MCF 10A (cell line): ENCODE measurements at regions not wholly inside any gene's neighbourhood (a gene's known extent, or its start where the extent isn't known, plus 50 kb on each side); places are given as distances from the start of the nearest gene placed in this dataset.

Experiments
- BruUV-seq: library from RNA; stranded (reverse); fragments of 400-500 nt; replicated peaks from 2 replicates; lab custom pipeline; 2021; lab: Mats Ljungman, UMichigan
- CTCF ChIA-PET: fragments of 300-600 bp; sonication (Branson Sonifier 250); formaldehyde crosslinking; extraction: SDS; loops from one replicate; lab custom pipeline; 2021; ENCODE audit warnings: antibody characterized with exemption, inconsistent platforms; lab: Yijun Ruan, JAX
- POLR2A ChIA-PET: fragments of 300-600, 350-650 bp; sonication (Branson Sonifier 250); formaldehyde crosslinking; extraction: SDS; loops from one replicate; lab custom pipeline; 2020; ENCODE audit warnings: antibody characterized with exemption, inconsistent platforms; lab: Yijun Ruan, JAX
- DNase-seq: peaks from one replicate; pipeline ENCODE4 v3.0.0-alpha.2; 2018; ENCODE audit not compliant: unreplicated experiment
- H3K27ac Mint-ChIP-seq: one replicate; pipeline ENCODE4 v1.8.0; 2022; ENCODE audit warnings: mild to moderate bottlenecking, low read depth, mixed read lengths; ENCODE audit not compliant: unreplicated experiment
- H3K27me3 Mint-ChIP-seq: one replicate; pipeline ENCODE4 v1.8.0; 2022; ENCODE audit warnings: mixed read lengths; ENCODE audit not compliant: insufficient read depth, unreplicated experiment
- H3K36me3 Mint-ChIP-seq: one replicate; pipeline ENCODE4 v1.8.0; 2022; ENCODE audit warnings: mild to moderate bottlenecking, moderate library complexity, mixed read lengths; ENCODE audit not compliant: insufficient read depth, unreplicated experiment
- H3K4me1 Mint-ChIP-seq: one replicate; pipeline ENCODE4 v1.8.0; 2022; ENCODE audit warnings: mixed read lengths; ENCODE audit not compliant: insufficient read depth, unreplicated experiment
- H3K4me3 Mint-ChIP-seq: one replicate; pipeline ENCODE4 v1.8.0; 2022; ENCODE audit warnings: mild to moderate bottlenecking, moderate library complexity, mixed read lengths; ENCODE audit not compliant: unreplicated experiment
- H3K9me3 Mint-ChIP-seq: one replicate; pipeline ENCODE4 v1.8.0; 2022; ENCODE audit warnings: mixed read lengths; ENCODE audit not compliant: unreplicated experiment
- intact Hi-C: fragments of 100-400 bp; cut with micrococcal nuclease; formaldehyde crosslinking; loops from 2 replicates; pipeline ENCODE4 v1.14.1; 2022
- TF ChIP-seq, protein P1 (sequence below): fragments of 200-600 bp; IDR thresholded peaks from one replicate; pipeline ENCODE4 v1.8.0; 2022; ENCODE audit warnings: antibody characterized with exemption, mild to moderate bottlenecking; ENCODE audit not compliant: unreplicated experiment

- Mint-ChIP-seq H3K4me1 (no peaks in the 10 kb centered on the region), H3K27ac (no peak overlapping the region), H3K36me3 (no peaks in the 10 kb centered on the region), H3K9me3 (peaks cover 13% of the 10 kb centered on the region), H3K4me3 (no peak overlapping the region), H3K27me3 (no peaks in the 10 kb centered on the region)
- BruUV-seq: no TSS peak
- no peak for DNase-seq
- ChIA-PET CTCF (interaction anchor here (0.7 kb wide), 1 partner anchor 1664 kb away, joined by 3 read pairs; no protein-coding TSS in a partner anchor), POLR2A (no interaction called here)
- TF ChIP-seq, protein P1, sequence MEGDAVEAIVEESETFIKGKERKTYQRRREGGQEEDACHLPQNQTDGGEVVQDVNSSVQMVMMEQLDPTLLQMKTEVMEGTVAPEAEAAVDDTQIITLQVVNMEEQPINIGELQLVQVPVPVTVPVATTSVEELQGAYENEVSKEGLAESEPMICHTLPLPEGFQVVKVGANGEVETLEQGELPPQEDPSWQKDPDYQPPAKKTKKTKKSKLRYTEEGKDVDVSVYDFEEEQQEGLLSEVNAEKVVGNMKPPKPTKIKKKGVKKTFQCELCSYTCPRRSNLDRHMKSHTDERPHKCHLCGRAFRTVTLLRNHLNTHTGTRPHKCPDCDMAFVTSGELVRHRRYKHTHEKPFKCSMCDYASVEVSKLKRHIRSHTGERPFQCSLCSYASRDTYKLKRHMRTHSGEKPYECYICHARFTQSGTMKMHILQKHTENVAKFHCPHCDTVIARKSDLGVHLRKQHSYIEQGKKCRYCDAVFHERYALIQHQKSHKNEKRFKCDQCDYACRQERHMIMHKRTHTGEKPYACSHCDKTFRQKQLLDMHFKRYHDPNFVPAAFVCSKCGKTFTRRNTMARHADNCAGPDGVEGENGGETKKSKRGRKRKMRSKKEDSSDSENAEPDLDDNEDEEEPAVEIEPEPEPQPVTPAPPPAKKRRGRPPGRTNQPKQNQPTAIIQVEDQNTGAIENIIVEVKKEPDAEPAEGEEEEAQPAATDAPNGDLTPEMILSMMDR: no peak
- intact Hi-C loops: no loop called here
Measured at GRCh38 chr22:48798281-48799226, 1029.1 kb downstream of the BRD1 start.

GRCh38 chr22:48797731-48798130 is 1029.9 kb downstream of the BRD1 start:
- BruUV-seq: no TSS peak
- TF ChIP-seq, protein P1: no peak
- Mint-ChIP-seq H3K27ac (no peak overlapping the region), H3K4me1 (no peaks in the 10 kb centered on the region), H3K4me3 (no peak overlapping the region), H3K27me3 (no peaks in the 10 kb centered on the region), H3K9me3 (peaks cover 21% of the 10 kb centered on the region), H3K36me3 (no peaks in the 10 kb centered on the region)
- POLR2A ChIA-PET: no interaction called here
- CTCF ChIA-PET: no interaction called here
- DNase-seq: no peak
- intact Hi-C loops: no loop called here

DNA sequence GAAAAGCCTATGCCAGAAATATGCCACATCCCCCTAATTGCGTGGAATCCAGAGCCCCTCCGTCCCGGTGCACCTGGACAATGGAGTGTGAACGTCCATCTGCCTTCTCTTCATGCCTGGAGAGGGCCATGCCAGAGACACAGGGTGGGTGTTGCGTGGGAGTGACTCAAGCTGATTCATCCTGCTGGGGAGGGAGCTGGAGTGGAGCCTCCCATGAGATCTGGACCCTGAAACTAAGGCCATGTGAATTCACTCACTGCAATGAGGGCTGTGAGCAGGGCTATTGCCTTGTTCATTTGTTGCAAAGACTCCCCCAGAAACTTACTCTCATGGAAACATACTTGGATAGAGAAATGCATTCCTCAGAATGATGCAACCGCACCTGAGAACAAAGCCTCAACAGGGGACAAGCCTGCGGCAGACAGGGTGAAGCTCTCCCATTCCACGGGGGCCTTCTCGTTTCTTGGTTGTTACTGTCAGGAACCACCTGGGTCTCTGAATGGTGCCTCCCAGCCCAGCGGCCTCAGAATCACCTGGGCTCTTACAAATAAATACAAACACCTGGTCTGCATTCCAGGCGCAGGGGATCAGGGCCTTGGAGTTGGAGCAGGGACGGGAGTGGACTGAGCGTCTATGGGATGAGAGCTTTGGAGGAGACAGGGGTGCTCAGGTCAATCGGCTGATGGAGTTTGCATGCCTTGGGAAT is 1031.2 kb downstream of the BRD1 start:
- ChIA-PET POLR2A (no interaction called here), CTCF (no interaction called here)
- no peaks in the 10 kb centered on the region for H3K36me3 Mint-ChIP-seq
- H3K27me3 Mint-ChIP-seq: no peaks in the 10 kb centered on the region
- no peaks in the 10 kb centered on the region for H3K4me1 Mint-ChIP-seq
- H3K9me3 Mint-ChIP-seq: peaks cover 31% of the 10 kb centered on the region
- no peak for DNase-seq
- TF ChIP-seq, protein P1: no peak
- BruUV-seq: no TSS peak
- intact Hi-C loops: no loop called here
- no peak overlapping the region for H3K4me3 Mint-ChIP-seq
- H3K27ac Mint-ChIP-seq: no peak overlapping the region

GRCh38 chr22:48795664-48796063 is 1032.0 kb downstream of the BRD1 start:
- no peaks in the 10 kb centered on the region for H3K4me1 Mint-ChIP-seq
- CTCF ChIA-PET: no interaction called here
- POLR2A ChIA-PET: no interaction called here
- no peak for DNase-seq
- H3K36me3 Mint-ChIP-seq: no peaks in the 10 kb centered on the region
- intact Hi-C loops: no loop called here
- no peak overlapping the region for H3K4me3 Mint-ChIP-seq
- TF ChIP-seq, protein P1: no peak
- no peaks in the 10 kb centered on the region for H3K27me3 Mint-ChIP-seq
- no peak overlapping the region for H3K27ac Mint-ChIP-seq
- peaks cover 39% of the 10 kb centered on the region for H3K9me3 Mint-ChIP-seq
- BruUV-seq: no TSS peak
